Neural progenitor cell (in vitro differentiated cells): ENCODE measurements at regions not wholly inside any gene's neighbourhood (a gene's known extent, or its start where the extent isn't known, plus 50 kb on each side); places are given as distances from the start of the nearest gene placed in this dataset.

Experiments used
- CTCF ChIP-seq: fragments of 200-600 bp; sonication (generic); IDR thresholded peaks from 2 replicates; pipeline ENCODE4 v1.5.1; 2017; ENCODE audit warnings: antibody characterized with exemption, mild to moderate bottlenecking
- EZH2 ChIP-seq: fragments of 200-600 bp; sonication (generic); IDR thresholded peaks from 2 replicates; pipeline ENCODE4 v1.6.1; 2017; ENCODE audit warnings: antibody characterized with exemption, mild to moderate bottlenecking, moderate library complexity

- no peak for TF ChIP-seq CTCF
- no peak for TF ChIP-seq EZH2
Measured at GRCh38 chr15:98216166-98216565, 255.7 kb downstream of the ARRDC4 start.
